Smooth muscle cell (in vitro differentiated cells): ENCODE measurements at regions not wholly inside any gene's neighbourhood (a gene's known extent, or its start where the extent isn't known, plus 50 kb on each side); places are given as distances from the start of the nearest gene placed in this dataset.
"Not testable (repeated sequence)": the region's sequence is repeated elsewhere in the genome, so short reads cannot be mapped to it uniquely, and the experiment has no call there.

ENCODE experiments used
- DNase-seq: peaks from one replicate; lab custom pipeline; 2025; ENCODE audit not compliant: unreplicated experiment; lab: John Stamatoyannopoulos, UW
- H2AFZ ChIP-seq: fragments of 200-600 bp; sonication (generic); 2 replicates; pipeline ENCODE4 v1.6.0; 2016; ENCODE audit warnings: antibody characterized with exemption, low read depth, mild to moderate bottlenecking
- H3F3A ChIP-seq: fragments of 200-600 bp; sonication (generic); 2 replicates; pipeline ENCODE4 v1.6.0; 2017; ENCODE audit warnings: antibody characterized with exemption, low read depth
- H3K27ac ChIP-seq: fragments of 200-600 bp; sonication (generic); 2 replicates; pipeline ENCODE4 v1.5.1; 2016; ENCODE audit warnings: low read depth, mild to moderate bottlenecking
- H3K27me3 ChIP-seq: fragments of 200-600 bp; sonication (generic); 2 replicates; pipeline ENCODE4 v1.6.1; 2016; ENCODE audit warnings: low read depth, mild to moderate bottlenecking
- H3K36me3 ChIP-seq: fragments of 200-600 bp; sonication (generic); 2 replicates; pipeline ENCODE4 v1.5.1; 2016; ENCODE audit warnings: low read depth
- H3K4me1 ChIP-seq: fragments of 200-600 bp; sonication (generic); 2 replicates; pipeline ENCODE4 v1.5.1; 2016; ENCODE audit warnings: low read depth
- H3K4me2 ChIP-seq: fragments of 200-600 bp; sonication (generic); 2 replicates; pipeline ENCODE4 v1.6.0; 2016; ENCODE audit warnings: mild to moderate bottlenecking
- H3K4me3 ChIP-seq: fragments of 200-600 bp; sonication (generic); 2 replicates; pipeline ENCODE4 v1.5.1; 2016; ENCODE audit warnings: mild to moderate bottlenecking
- H3K79me2 ChIP-seq: fragments of 200-600 bp; sonication (generic); 2 replicates; pipeline ENCODE4 v1.6.0; 2016; ENCODE audit warnings: low read depth, mild to moderate bottlenecking
- H3K9ac ChIP-seq: fragments of 200-600 bp; sonication (generic); 2 replicates; pipeline ENCODE4 v1.6.0; 2016; ENCODE audit warnings: low read depth
- H3K9me3 ChIP-seq: fragments of 200-600 bp; sonication (generic); replicated peaks from 2 replicates; pipeline ENCODE4 v1.5.1; 2016; ENCODE audit warnings: low read depth
- H4K20me1 ChIP-seq: fragments of 200-600 bp; sonication (generic); 2 replicates; pipeline ENCODE4 v1.6.0; 2016; ENCODE audit warnings: low read depth
- CTCF ChIP-seq: fragments of 200-600 bp; sonication (generic); IDR thresholded peaks from 2 replicates; pipeline ENCODE4 v1.5.1; 2017; ENCODE audit warnings: borderline replicate concordance, mild to moderate bottlenecking, antibody characterized with exemption; ENCODE audit not compliant: insufficient read depth, poor library complexity, severe bottlenecking
- WGBS: methylation state at CpG from one replicate; pipeline ENCODE4 v1.1.7; 2016; ENCODE audit warnings: low lambda C conversion rate; 5-methylcytosine and 5-hydroxymethylcytosine counted together

DNA sequence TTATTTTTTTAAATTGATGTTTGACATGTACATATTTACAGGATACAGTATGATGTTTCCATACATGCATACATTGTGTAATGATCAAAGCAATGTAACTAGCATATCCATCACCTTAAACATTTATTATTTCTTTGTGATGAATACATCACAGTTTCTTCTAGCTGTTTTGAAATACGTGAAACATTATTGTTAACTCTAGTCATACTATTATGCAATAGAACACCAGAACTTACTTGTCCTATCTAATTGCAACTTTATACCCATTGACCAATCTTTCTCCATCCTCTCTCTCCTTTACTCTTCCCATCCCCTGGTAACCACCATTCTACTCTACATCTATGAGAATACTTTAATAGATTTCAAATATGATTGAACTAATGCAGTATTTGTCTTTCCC, 1942.7 kb downstream of the PCDH9 start:
- DNase-seq = no peak
- no peak overlapping the region for H3K4me3 ChIP-seq
- H3K9me3 ChIP-seq = no peaks in the 10 kb centered on the region
- TF ChIP-seq CTCF = no peak
- no peaks in the 10 kb centered on the region for H3K4me1 ChIP-seq
- no peaks in the 10 kb centered on the region for H3K27me3 ChIP-seq
- H4K20me1 ChIP-seq = no peaks in the 10 kb centered on the region
- H3F3A ChIP-seq = peaks cover 3% of the 10 kb centered on the region
- no peaks in the 10 kb centered on the region for H3K36me3 ChIP-seq
- 100% methylated on average over 1 of the region's 1 CpG for WGBS
- H3K27ac ChIP-seq = no peak overlapping the region
- H2AFZ ChIP-seq = no peak overlapping the region
- no peaks in the 10 kb centered on the region for H3K79me2 ChIP-seq
- H3K4me2 ChIP-seq = no peak overlapping the region
- no peak overlapping the region for H3K9ac ChIP-seq

- H3K4me1 ChIP-seq = no peaks in the 10 kb centered on the region
- DNase-seq = no peak
- no peak overlapping the region for H3K27ac ChIP-seq
- 88% methylated on average over 5 of the region's 5 CpGs for WGBS
- no peaks in the 10 kb centered on the region for H3K79me2 ChIP-seq
- H4K20me1 ChIP-seq = no peaks in the 10 kb centered on the region
- H3K27me3 ChIP-seq = no peaks in the 10 kb centered on the region
- no peak for TF ChIP-seq CTCF
- H3K9me3 ChIP-seq = no peaks in the 10 kb centered on the region
- no peak overlapping the region for H2AFZ ChIP-seq
- no peak overlapping the region for H3K4me2 ChIP-seq
- H3K4me3 ChIP-seq = no peak overlapping the region
- no peak overlapping the region for H3K9ac ChIP-seq
- no peaks in the 10 kb centered on the region for H3F3A ChIP-seq
- no peaks in the 10 kb centered on the region for H3K36me3 ChIP-seq
These were observed 1954.1 kb downstream of the PCDH9 start for GRCh38 chr13:65275838-65276630.

GRCh38 chr13:65275108-65275507, 1955.0 kb downstream of the PCDH9 start:
- no peak for TF ChIP-seq CTCF
- Histone ChIP-seq H3K9me3 (no peaks in the 10 kb centered on the region), H2AFZ (no peak overlapping the region), H3K79me2 (no peaks in the 10 kb centered on the region), H3K9ac (no peak overlapping the region), H3K4me2 (no peak overlapping the region), H3K27me3 (no peaks in the 10 kb centered on the region), H3F3A (no peaks in the 10 kb centered on the region), H3K36me3 (no peaks in the 10 kb centered on the region), H3K4me3 (no peak overlapping the region), H3K4me1 (no peaks in the 10 kb centered on the region), H3K27ac (no peak overlapping the region), H4K20me1 (no peaks in the 10 kb centered on the region)
- 96% methylated on average over 3 of the region's 3 CpGs for WGBS
- no peak for DNase-seq

DNA sequence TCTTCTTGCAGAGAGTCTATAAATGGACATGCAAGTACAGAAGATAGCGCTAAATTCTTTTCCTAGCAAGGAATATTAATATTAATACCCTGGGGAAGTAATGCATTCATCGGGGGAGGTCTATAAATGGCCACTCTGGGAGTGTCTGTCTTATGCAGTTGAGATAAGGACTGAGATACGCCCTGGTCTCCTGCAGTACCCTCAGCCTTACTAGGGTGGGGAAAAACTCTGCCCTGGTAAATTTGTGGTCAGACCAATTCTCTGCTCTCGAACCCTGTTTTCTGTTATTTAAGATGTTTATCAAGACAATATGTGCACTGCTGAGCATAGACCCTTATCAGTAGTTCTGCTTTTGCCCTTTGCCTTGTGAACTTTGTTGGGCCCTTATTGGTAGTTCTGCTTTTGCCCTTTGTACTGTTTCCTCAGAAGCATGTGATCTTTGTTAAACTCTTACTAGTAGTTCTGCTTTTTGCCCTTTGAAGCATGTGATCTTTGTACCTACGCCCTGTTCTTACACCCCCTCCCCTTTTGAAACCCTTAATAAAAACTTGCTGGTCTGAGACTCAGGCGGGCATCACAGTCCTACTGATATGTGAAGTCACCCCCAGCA, 1956.2 kb downstream of the PCDH9 start:
- not testable (repeated sequence) for H4K20me1 ChIP-seq, H3K9ac ChIP-seq, H3K27me3 ChIP-seq, H3K9me3 ChIP-seq, H3K4me2 ChIP-seq, H3K4me1 ChIP-seq, H2AFZ ChIP-seq, H3K4me3 ChIP-seq, H3K79me2 ChIP-seq, H3F3A ChIP-seq, DNase-seq, H3K27ac ChIP-seq, H3K36me3 ChIP-seq
- WGBS = 94% methylated on average over 6 of the region's 6 CpGs
